ENCODE measurements at regions not wholly inside any gene's neighbourhood (a gene's known extent, or its start where the extent isn't known, plus 50 kb on each side); places are given as distances from the start of the nearest gene placed in this dataset.

DNA sequence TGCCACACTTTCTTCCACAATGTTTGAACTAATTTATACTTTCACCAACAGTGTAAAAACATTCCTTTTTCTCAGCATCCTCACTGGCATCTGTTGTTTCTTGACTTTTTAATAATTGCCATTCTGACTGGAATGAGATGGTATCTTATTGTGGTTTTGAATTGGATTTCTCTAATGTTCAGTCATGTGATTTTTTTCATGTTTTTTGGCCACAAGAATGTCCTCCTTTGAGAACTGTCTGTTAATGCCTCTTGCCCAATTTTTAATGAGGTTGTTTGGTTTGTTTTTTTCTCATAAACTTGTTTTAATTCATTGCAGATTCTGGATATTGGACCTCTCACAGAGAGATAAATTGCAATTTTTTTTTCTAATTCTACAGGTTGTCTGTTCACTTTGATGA is 1195.2 kb downstream of the TECRL start:
- TF ChIP-seq, protein P1, sequence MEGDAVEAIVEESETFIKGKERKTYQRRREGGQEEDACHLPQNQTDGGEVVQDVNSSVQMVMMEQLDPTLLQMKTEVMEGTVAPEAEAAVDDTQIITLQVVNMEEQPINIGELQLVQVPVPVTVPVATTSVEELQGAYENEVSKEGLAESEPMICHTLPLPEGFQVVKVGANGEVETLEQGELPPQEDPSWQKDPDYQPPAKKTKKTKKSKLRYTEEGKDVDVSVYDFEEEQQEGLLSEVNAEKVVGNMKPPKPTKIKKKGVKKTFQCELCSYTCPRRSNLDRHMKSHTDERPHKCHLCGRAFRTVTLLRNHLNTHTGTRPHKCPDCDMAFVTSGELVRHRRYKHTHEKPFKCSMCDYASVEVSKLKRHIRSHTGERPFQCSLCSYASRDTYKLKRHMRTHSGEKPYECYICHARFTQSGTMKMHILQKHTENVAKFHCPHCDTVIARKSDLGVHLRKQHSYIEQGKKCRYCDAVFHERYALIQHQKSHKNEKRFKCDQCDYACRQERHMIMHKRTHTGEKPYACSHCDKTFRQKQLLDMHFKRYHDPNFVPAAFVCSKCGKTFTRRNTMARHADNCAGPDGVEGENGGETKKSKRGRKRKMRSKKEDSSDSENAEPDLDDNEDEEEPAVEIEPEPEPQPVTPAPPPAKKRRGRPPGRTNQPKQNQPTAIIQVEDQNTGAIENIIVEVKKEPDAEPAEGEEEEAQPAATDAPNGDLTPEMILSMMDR (IDR thresholded peaks at IDR 0.05) = no peak
- no peak for TF ChIP-seq RCOR1 (IDR thresholded peaks at IDR 0.05; ENCODE audit: low read length)
- TF ChIP-seq, protein P2, sequence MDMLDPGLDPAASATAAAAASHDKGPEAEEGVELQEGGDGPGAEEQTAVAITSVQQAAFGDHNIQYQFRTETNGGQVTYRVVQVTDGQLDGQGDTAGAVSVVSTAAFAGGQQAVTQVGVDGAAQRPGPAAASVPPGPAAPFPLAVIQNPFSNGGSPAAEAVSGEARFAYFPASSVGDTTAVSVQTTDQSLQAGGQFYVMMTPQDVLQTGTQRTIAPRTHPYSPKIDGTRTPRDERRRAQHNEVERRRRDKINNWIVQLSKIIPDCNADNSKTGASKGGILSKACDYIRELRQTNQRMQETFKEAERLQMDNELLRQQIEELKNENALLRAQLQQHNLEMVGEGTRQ (IDR thresholded peaks at IDR 0.05; ENCODE audit: borderline replicate concordance, low read depth, low read length) = no peak
- TF ChIP-seq EP300 (IDR thresholded peaks at IDR 0.05; ENCODE audit: borderline replicate concordance in 1 of 2, low read depth in 1 of 2, low read length in 1 of 2) = no peak
- no peak for TF ChIP-seq RFX5 (IDR thresholded peaks at IDR 0.05; ENCODE audit: low read length)
- TF ChIP-seq, protein P3, sequence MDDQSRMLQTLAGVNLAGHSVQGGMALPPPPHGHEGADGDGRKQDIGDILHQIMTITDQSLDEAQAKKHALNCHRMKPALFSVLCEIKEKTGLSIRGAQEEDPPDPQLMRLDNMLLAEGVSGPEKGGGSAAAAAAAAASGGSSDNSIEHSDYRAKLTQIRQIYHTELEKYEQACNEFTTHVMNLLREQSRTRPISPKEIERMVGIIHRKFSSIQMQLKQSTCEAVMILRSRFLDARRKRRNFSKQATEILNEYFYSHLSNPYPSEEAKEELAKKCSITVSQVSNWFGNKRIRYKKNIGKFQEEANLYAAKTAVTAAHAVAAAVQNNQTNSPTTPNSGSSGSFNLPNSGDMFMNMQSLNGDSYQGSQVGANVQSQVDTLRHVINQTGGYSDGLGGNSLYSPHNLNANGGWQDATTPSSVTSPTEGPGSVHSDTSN (IDR thresholded peaks at IDR 0.05) = no peak
- TF ChIP-seq EZH2phosphoT487 (IDR thresholded peaks at IDR 0.05; ENCODE audit: borderline replicate concordance, low read depth) = no peak
- no peak for TF ChIP-seq POLR2AphosphoS5 (IDR thresholded peaks at IDR 0.05; ENCODE audit: low read depth, low read length)
- no peak for TF ChIP-seq MEF2A (IDR thresholded peaks at IDR 0.05; ENCODE audit: borderline replicate concordance, low read depth)
- no peak for TF ChIP-seq NFIC (IDR thresholded peaks at IDR 0.05; ENCODE audit: borderline replicate concordance)
- TF ChIP-seq SMC3 (IDR thresholded peaks at IDR 0.05; ENCODE audit: low read depth, low read length) = no peak
- no peak for TF ChIP-seq RAD21 (IDR thresholded peaks at IDR 0.05; ENCODE audit: low read length)
- TF ChIP-seq SIN3A (IDR thresholded peaks at IDR 0.05; ENCODE audit: borderline replicate concordance, low read depth, low read length) = no peak
